Left lung (tissue), 4 donors: ENCODE measurements at regions not wholly inside any gene's neighbourhood (a gene's known extent, or its start where the extent isn't known, plus 50 kb on each side); places are given as distances from the start of the nearest gene placed in this dataset.
"Not testable (repeated sequence)": the region's sequence is repeated elsewhere in the genome, so short reads cannot be mapped to it uniquely, and the experiment has no call there.

ENCODE experiments used
- ATAC-seq: fragments of 200-7000 bp; cut with Tn5 transposase; one replicate; pipeline ENCODE4 v1.9.1; 2020; ENCODE audit warnings: moderate library complexity
- DNase-seq, 4 donors: peaks; one replicate each; pipeline ENCODE4 v3.0.0-alpha.2; 2013 to 2020
- H3K27ac ChIP-seq, 2 donors: fragments of 200-600 bp; sonication (generic) in 1 of 2; one replicate each; pipeline versions ENCODE4 v1.5.0 to v1.8.0; 2020 to 2021
- H3K27me3 ChIP-seq, 2 donors: fragments of 200-600 bp; sonication (generic) in 1 of 2; one replicate each; pipeline versions ENCODE4 v1.5.0 to v1.8.0; 2020 to 2021
- H3K36me3 ChIP-seq, 2 donors: fragments of 200-600 bp; sonication (generic) in 1 of 2; one replicate each; pipeline versions ENCODE4 v1.5.0 to v1.8.0; 2020 to 2021
- H3K4me1 ChIP-seq, 2 donors: fragments of 200-600 bp; one replicate each; pipeline ENCODE4 v1.8.0; 2021
- H3K4me3 ChIP-seq, 2 donors: fragments of 200-600 bp; sonication (generic) in 1 of 2; one replicate each; pipeline versions ENCODE4 v1.5.0 to v1.8.0; 2020 to 2021; ENCODE audit warnings: mild to moderate bottlenecking in 1 of 2
- H3K9me3 ChIP-seq, 2 donors: fragments of 200-600 bp; sonication (generic) in 1 of 2; one replicate each; pipeline versions ENCODE4 v1.5.0 to v1.8.0; 2020 to 2021
- CTCF ChIP-seq, 2 donors: fragments of 200-600 bp; sonication (generic) in 1 of 2; IDR thresholded peaks; one replicate each; pipeline versions ENCODE4 v1.5.0 to v1.8.0; 2021; ENCODE audit warnings: antibody characterized with exemption in 2 of 2
- intact Hi-C, 2 donors: fragments of 100-400 bp; cut with DNase I; formaldehyde crosslinking; loops; one replicate each; pipeline versions ENCODE4 v1.11.2 to v1.14.2; 2022
- donor health status: DM: no; HTN: yes; CAD: no.
- donor health status: DM: no; HTN: no; CAD: no.

DNA sequence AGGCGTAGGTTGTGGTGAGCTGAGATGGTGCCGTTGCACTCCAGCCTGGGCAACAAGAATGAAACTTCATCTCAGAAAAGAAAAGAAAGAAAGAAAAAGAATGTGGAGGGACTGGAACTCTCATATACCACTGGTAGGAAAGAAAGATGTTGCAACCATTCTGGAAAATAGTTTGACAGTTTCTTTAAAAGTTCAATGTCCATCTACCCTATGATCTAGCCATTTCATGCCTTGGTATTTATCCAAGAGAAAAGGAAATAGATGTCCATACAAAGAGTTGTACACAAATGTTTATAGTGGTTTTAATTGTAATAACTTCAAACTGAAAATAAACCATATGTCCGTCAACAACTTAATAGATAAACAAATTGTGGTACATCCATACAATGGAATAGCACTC is 190.1 kb upstream of the ZNF217 start:
- Histone ChIP-seq H3K27me3 (no peaks in the 10 kb centered on the region), H3K27ac (no peak overlapping the region), H3K36me3 (no peaks in the 10 kb centered on the region), H3K4me3 (no peak overlapping the region), H3K9me3 (no peaks in the 10 kb centered on the region), H3K4me1 (peaks cover 0 to 22% of the 10 kb centered on the region in 2 donors)
- intact Hi-C loops: no loop called here
- DNase-seq (no peak), ATAC-seq (no peak)
- no peak for TF ChIP-seq CTCF (IDR thresholded peaks at IDR 0.05)

GRCh38 chr20:53782612-53783246 is 189.1 kb upstream of the ZNF217 start:
- H3K36me3 ChIP-seq: no peaks in the 10 kb centered on the region
- DNase-seq (no peak), ATAC-seq (no peak)
- H3K4me1 ChIP-seq: peaks cover 0 to 21% of the 10 kb centered on the region in 2 donors
- intact Hi-C loops: no loop called here
- H3K27ac ChIP-seq: no peak overlapping the region
- no peak overlapping the region for H3K4me3 ChIP-seq
- H3K27me3 ChIP-seq: no peaks in the 10 kb centered on the region
- no peak for TF ChIP-seq CTCF (IDR thresholded peaks at IDR 0.05)
- H3K9me3 ChIP-seq: no peaks in the 10 kb centered on the region

GRCh38 chr20:53779822-53780221 is 186.2 kb upstream of the ZNF217 start:
- Histone ChIP-seq H3K9me3 (no peaks in the 10 kb centered on the region), H3K27ac (no peak overlapping the region), H3K27me3 (no peaks in the 10 kb centered on the region), H3K4me1 (no peaks in the 10 kb centered on the region), H3K36me3 (no peaks in the 10 kb centered on the region), H3K4me3 (no peak overlapping the region)
- ATAC-seq: no peak
- intact Hi-C loops: no loop called here
- no peak for DNase-seq
- no peak for TF ChIP-seq CTCF (IDR thresholded peaks at IDR 0.05)

GRCh38 chr20:53778736-53779135 is 185.1 kb upstream of the ZNF217 start:
- ATAC-seq (no peak), DNase-seq (no peak)
- intact Hi-C loops: no loop called here
- H3K4me3 ChIP-seq: no peak overlapping the region
- peaks cover 0 to 4% of the 10 kb centered on the region in 2 donors for H3K4me1 ChIP-seq
- H3K36me3 ChIP-seq: no peaks in the 10 kb centered on the region
- no peak for TF ChIP-seq CTCF (IDR thresholded peaks at IDR 0.05)
- no peaks in the 10 kb centered on the region for H3K9me3 ChIP-seq
- H3K27ac ChIP-seq: no peak overlapping the region
- no peaks in the 10 kb centered on the region for H3K27me3 ChIP-seq

DNA sequence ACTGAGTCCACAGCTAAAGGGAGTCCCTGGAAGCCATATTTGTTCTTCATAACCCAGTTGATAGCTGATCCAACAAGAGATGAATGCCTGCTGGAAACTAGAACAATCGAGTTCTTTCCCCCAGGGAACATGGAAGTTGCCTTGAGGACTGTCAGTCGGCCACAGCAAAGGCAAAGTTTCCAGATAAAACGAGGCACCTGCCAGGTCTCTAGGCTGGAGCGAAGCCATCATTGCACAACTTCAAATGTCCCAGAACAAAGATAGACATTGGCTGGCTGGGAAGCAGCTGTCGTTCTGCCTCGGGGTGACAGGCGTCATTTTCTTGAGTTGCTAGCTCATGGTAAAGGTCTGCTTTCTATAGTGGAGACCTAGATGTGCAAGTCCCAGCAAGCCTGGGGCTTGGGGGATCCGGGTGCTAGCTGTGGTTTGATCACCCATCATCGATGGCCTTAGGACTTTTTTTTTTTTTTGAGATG is 184.4 kb upstream of the ZNF217 start:
- H3K9me3 ChIP-seq: no peaks in the 10 kb centered on the region
- no peak overlapping the region for H3K27ac ChIP-seq
- no peak for TF ChIP-seq CTCF (IDR thresholded peaks at IDR 0.05)
- ATAC-seq (peak; percentile 10), DNase-seq (no peak)
- no peak overlapping the region for H3K4me3 ChIP-seq
- intact Hi-C loops: no loop called here
- peaks cover 0 to 4% of the 10 kb centered on the region in 2 donors for H3K4me1 ChIP-seq
- H3K27me3 ChIP-seq: no peaks in the 10 kb centered on the region
- no peaks in the 10 kb centered on the region for H3K36me3 ChIP-seq

GRCh38 chr20:53777402-53777801 is 183.8 kb upstream of the ZNF217 start:
- intact Hi-C loops, H3K4me3 ChIP-seq, H3K27me3 ChIP-seq, H3K36me3 ChIP-seq, H3K27ac ChIP-seq, H3K9me3 ChIP-seq, DNase-seq, ATAC-seq, H3K4me1 ChIP-seq: not testable (repeated sequence)
